Caco-2 (cell line): ENCODE measurements at regions not wholly inside any gene's neighbourhood (a gene's known extent, or its start where the extent isn't known, plus 50 kb on each side); places are given as distances from the start of the nearest gene placed in this dataset.

ENCODE experiments used
- BruUV-seq: library from RNA; stranded (reverse); fragments of 400-500 nt; replicated peaks from 2 replicates; lab custom pipeline; 2021; lab: Mats Ljungman, UMichigan
- CTCF ChIA-PET: fragments of 300-600 bp; sonication (Branson Sonifier 250); formaldehyde crosslinking; loops from one replicate; lab custom pipeline; 2022; ENCODE audit warnings: antibody characterized with exemption; lab: Charles Lee
- POLR2A ChIA-PET: fragments of 300-600 bp; sonication (Branson Sonifier 250); formaldehyde crosslinking; loops from one replicate; lab custom pipeline; 2022; ENCODE audit warnings: antibody characterized with exemption; lab: Charles Lee
- DNase-seq, 2 experiments: peaks; one replicate each; pipeline versions ENCODE4 v3.0.0 to v3.0.0-alpha.2; 2020 to 2022
- H3K27me3 ChIP-seq: replicated peaks from 2 replicates; pipeline ENCODE4 v1.6.0; 2011; ENCODE audit warnings: low read length; ENCODE audit not compliant: control insufficient read depth, insufficient read depth
- H3K36me3 ChIP-seq: 2 replicates; pipeline ENCODE4 v1.5.1; 2011; ENCODE audit warnings: low read length; ENCODE audit not compliant: control insufficient read depth, insufficient read depth
- H3K4me1 ChIP-seq: fragments of 250-450 bp; sonication (Bioruptor Pico); 2 replicates; pipeline ENCODE4 v1.5.1; 2020; ENCODE audit warnings: mild to moderate bottlenecking
- H3K4me3 ChIP-seq: 2 replicates; pipeline ENCODE4 v1.5.1; 2011; ENCODE audit warnings: low read depth, mild to moderate bottlenecking, control low read depth, low read length
- H3K9me3 ChIP-seq: fragments of 250-450 bp; sonication (Bioruptor Pico); 2 replicates; pipeline ENCODE4 v1.5.1; 2020; ENCODE audit warnings: mild to moderate bottlenecking, moderate library complexity
- H3K27ac Mint-ChIP-seq: one replicate; pipeline ENCODE4 v1.8.0; 2022; ENCODE audit warnings: mixed read lengths; ENCODE audit not compliant: unreplicated experiment
- H3K27me3 Mint-ChIP-seq: one replicate; pipeline ENCODE4 v1.8.0; 2022; ENCODE audit warnings: mixed read lengths; ENCODE audit not compliant: insufficient read depth, unreplicated experiment
- H3K36me3 Mint-ChIP-seq: one replicate; pipeline ENCODE4 v1.8.0; 2022; ENCODE audit warnings: mild to moderate bottlenecking, mixed read lengths; ENCODE audit not compliant: insufficient read depth, unreplicated experiment
- H3K4me1 Mint-ChIP-seq: one replicate; pipeline ENCODE4 v1.8.0; 2022; ENCODE audit warnings: low read depth, mixed read lengths; ENCODE audit not compliant: unreplicated experiment
- H3K4me3 Mint-ChIP-seq: one replicate; pipeline ENCODE4 v1.8.0; 2022; ENCODE audit warnings: mild to moderate bottlenecking, moderate library complexity, mixed read lengths; ENCODE audit not compliant: unreplicated experiment
- H3K9me3 Mint-ChIP-seq: one replicate; pipeline ENCODE4 v1.8.0; 2022; ENCODE audit warnings: mixed read lengths; ENCODE audit not compliant: unreplicated experiment
- intact Hi-C: fragments of 100-400 bp; cut with micrococcal nuclease; formaldehyde crosslinking; loops from one replicate; pipeline ENCODE4 v1.10.0; 2022; ENCODE audit not compliant: unreplicated experiment
- TF ChIP-seq, protein P1 (sequence below), 2 experiments: fragments of 200-600 bp in 1 of 2; IDR thresholded peaks; 1 replicate in 1 of 2; 2 replicates in 1 of 2; pipeline versions ENCODE4 v1.5.1 to v1.8.0; 2011 to 2022; ENCODE audit warnings: antibody characterized with exemption in 1 of 2, control low read depth in 1 of 2, inconsistent platforms in 1 of 2, low read depth in 1 of 2, low read length in 1 of 2, mild to moderate bottlenecking in 1 of 2, moderate library complexity in 1 of 2; ENCODE audit not compliant: insufficient read depth in 1 of 2, severe bottlenecking in 1 of 2, unreplicated experiment in 1 of 2

DNA sequence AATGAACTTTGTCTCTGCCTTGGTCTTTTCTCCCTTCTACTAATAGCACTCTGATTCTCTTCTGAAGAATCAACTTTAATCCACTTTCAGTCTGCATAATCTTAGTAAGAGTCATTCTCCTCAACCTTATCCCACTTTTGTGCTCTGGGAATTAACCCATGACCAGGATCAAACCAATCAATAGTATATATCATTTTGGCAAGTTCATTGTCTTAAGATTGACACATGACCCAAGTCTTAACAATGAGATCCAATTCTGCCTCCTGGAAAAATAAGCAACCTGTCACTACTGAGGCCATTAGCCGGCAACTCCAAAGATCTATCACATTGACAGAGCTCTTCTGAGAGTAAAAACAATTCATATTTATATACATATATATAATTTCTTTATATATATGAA lies 1358.4 kb upstream of the ADGRL3 start:
- Histone ChIP-seq H3K4me1 (no peaks in the 10 kb centered on the region), H3K36me3 (no peaks in the 10 kb centered on the region), H3K27me3 (no peaks in the 10 kb centered on the region), H3K4me3 (no peak overlapping the region), H3K9me3 (no peaks in the 10 kb centered on the region)
- ChIA-PET CTCF (no interaction called here), POLR2A (no interaction called here)
- Mint-ChIP-seq H3K27ac (no peak overlapping the region), H3K9me3 (no peaks in the 10 kb centered on the region), H3K4me1 (no peaks in the 10 kb centered on the region), H3K4me3 (no peak overlapping the region), H3K27me3 (no peaks in the 10 kb centered on the region), H3K36me3 (no peaks in the 10 kb centered on the region)
- intact Hi-C loops = no loop called here
- BruUV-seq = no TSS peak
- no peak for DNase-seq
- TF ChIP-seq, protein P1, sequence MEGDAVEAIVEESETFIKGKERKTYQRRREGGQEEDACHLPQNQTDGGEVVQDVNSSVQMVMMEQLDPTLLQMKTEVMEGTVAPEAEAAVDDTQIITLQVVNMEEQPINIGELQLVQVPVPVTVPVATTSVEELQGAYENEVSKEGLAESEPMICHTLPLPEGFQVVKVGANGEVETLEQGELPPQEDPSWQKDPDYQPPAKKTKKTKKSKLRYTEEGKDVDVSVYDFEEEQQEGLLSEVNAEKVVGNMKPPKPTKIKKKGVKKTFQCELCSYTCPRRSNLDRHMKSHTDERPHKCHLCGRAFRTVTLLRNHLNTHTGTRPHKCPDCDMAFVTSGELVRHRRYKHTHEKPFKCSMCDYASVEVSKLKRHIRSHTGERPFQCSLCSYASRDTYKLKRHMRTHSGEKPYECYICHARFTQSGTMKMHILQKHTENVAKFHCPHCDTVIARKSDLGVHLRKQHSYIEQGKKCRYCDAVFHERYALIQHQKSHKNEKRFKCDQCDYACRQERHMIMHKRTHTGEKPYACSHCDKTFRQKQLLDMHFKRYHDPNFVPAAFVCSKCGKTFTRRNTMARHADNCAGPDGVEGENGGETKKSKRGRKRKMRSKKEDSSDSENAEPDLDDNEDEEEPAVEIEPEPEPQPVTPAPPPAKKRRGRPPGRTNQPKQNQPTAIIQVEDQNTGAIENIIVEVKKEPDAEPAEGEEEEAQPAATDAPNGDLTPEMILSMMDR (IDR thresholded peaks at IDR 0.05; ENCODE audit: insufficient read depth in 1 of 2, low read depth in 1 of 2, low read length in 1 of 2, severe bottlenecking in 1 of 2, unreplicated experiment in 1 of 2) = no peak

DNA sequence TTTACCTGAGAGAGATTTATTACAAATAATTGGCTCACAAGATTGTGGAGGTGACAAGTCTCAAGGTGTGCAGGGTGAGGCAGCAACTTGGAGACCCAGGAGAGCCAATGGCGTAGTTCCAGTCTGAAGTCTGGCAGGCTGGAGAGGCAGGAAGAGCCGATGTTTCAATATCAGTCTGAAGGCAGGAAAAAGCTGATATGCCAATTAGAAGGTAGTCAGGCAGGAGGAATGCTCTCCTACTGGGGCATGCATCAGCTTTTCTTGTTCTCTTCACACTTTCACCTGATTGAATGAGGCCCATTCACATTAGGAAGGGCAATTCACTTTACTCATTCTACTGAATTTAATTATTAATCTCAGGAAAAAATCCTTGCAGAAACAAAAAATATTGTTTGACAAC lies 1351.7 kb upstream of the ADGRL3 start:
- intact Hi-C loops = no loop called here
- no peaks in the 10 kb centered on the region for H3K36me3 ChIP-seq
- Mint-ChIP-seq H3K9me3 (no peaks in the 10 kb centered on the region), H3K36me3 (no peaks in the 10 kb centered on the region), H3K4me1 (no peaks in the 10 kb centered on the region), H3K27ac (no peak overlapping the region), H3K4me3 (no peak overlapping the region), H3K27me3 (no peaks in the 10 kb centered on the region)
- CTCF ChIA-PET = no interaction called here
- TF ChIP-seq, protein P1 (IDR thresholded peaks at IDR 0.05; ENCODE audit: insufficient read depth in 1 of 2, low read depth in 1 of 2, low read length in 1 of 2, severe bottlenecking in 1 of 2, unreplicated experiment in 1 of 2) = no peak
- H3K9me3 ChIP-seq = no peaks in the 10 kb centered on the region
- no peaks in the 10 kb centered on the region for H3K4me1 ChIP-seq
- BruUV-seq = no TSS peak
- H3K4me3 ChIP-seq = no peak overlapping the region
- H3K27me3 ChIP-seq = no peaks in the 10 kb centered on the region
- no peak for DNase-seq
- POLR2A ChIA-PET = no interaction called here

DNA sequence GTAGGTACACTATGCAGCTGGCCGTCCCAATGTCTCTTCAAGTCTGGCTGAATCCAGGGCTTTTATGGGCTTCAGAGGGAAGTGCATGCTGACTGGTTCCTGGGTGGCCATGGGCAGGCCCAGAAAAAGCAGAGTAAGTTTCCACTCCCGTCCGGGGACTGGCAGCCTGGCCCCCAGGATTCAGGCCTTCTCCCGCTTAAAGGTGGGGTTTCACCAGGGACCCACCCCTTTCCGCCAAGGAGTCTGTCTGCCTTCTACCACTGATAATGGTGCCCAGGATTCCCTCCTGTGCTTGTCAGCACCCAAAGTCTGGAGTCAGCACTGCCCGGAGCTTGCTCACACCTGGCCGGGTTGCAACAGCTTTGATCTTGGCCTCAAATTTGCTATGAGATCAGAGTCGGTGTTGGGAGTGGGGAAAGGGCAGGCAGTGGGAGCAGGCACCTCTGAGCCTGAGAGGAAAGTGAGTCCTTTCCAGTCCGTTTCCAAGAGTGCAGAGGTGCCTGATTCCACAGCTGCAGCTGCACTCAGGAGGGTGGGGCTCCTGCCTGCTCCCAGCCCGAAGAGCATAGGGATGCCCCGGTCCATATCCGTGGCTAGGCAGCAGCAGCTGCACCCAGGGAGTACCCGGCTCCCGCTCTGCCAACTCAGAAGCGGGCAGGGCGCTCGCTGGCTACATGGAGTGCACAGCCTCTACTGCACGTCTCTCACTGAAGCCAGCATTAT lies 1344.3 kb upstream of the ADGRL3 start:
- Mint-ChIP-seq H3K9me3 (no peaks in the 10 kb centered on the region), H3K27ac (no peak overlapping the region), H3K36me3 (no peaks in the 10 kb centered on the region), H3K27me3 (no peaks in the 10 kb centered on the region), H3K4me1 (no peaks in the 10 kb centered on the region), H3K4me3 (no peak overlapping the region)
- H3K4me1 ChIP-seq = no peaks in the 10 kb centered on the region
- ChIA-PET POLR2A (no interaction called here), CTCF (no interaction called here)
- no peak overlapping the region for H3K4me3 ChIP-seq
- intact Hi-C loops = no loop called here
- no peak for DNase-seq
- BruUV-seq = no TSS peak
- no peaks in the 10 kb centered on the region for H3K9me3 ChIP-seq
- TF ChIP-seq, protein P1 (IDR thresholded peaks at IDR 0.05; ENCODE audit: insufficient read depth in 1 of 2, low read depth in 1 of 2, low read length in 1 of 2, severe bottlenecking in 1 of 2, unreplicated experiment in 1 of 2) = no peak
- no peaks in the 10 kb centered on the region for H3K36me3 ChIP-seq
- no peaks in the 10 kb centered on the region for H3K27me3 ChIP-seq
